ENCODE measurements at regions not wholly inside any gene's neighbourhood (a gene's known extent, or its start where the extent isn't known, plus 50 kb on each side); places are given as distances from the start of the nearest gene placed in this dataset.

- no peak for DNase-seq
Observed at GRCh38 chr2:13539296-13539695, 822.6 kb downstream of the TRIB2 start.

- no peak for DNase-seq
Observed at GRCh38 chr2:13542061-13542460, 825.3 kb downstream of the TRIB2 start.

- no peak for DNase-seq
Observed at GRCh38 chr2:13542642-13543041, 825.9 kb downstream of the TRIB2 start.

- no peak for DNase-seq
Observed at GRCh38 chr2:13543550-13543949, 826.8 kb downstream of the TRIB2 start.

GRCh38 chr2:13545320-13545719, 828.6 kb downstream of the TRIB2 start:
- DNase-seq, result no peak

- DNase-seq, result no peak
Observed at GRCh38 chr2:13546131-13546530, 829.4 kb downstream of the TRIB2 start.

GRCh38 chr2:13550285-13551231, 833.8 kb downstream of the TRIB2 start:
- no peak for DNase-seq

- no peak for DNase-seq
Observed at GRCh38 chr2:13558368-13558767, 841.6 kb downstream of the TRIB2 start.

GRCh38 chr2:13560322-13560721, 843.6 kb downstream of the TRIB2 start:
- no peak for DNase-seq

- DNase-seq, result no peak
Observed at GRCh38 chr2:13572466-13572865, 855.7 kb downstream of the TRIB2 start.

GRCh38 chr2:13574831-13575230, 858.1 kb downstream of the TRIB2 start:
- no peak for DNase-seq

GRCh38 chr2:13576406-13577036, 859.8 kb downstream of the TRIB2 start:
- no peak for DNase-seq

GRCh38 chr2:13578547-13578946, 861.8 kb downstream of the TRIB2 start:
- DNase-seq, result no peak

GRCh38 chr2:13581471-13581870, 864.7 kb downstream of the TRIB2 start:
- no peak for DNase-seq

GRCh38 chr2:13583609-13584008, 866.9 kb downstream of the TRIB2 start:
- no peak for DNase-seq

GRCh38 chr2:13584020-13584419, 867.3 kb downstream of the TRIB2 start:
- no peak for DNase-seq

GRCh38 chr2:13585732-13586131, 869.0 kb downstream of the TRIB2 start:
- DNase-seq, result no peak

- no peak for DNase-seq
Observed at GRCh38 chr2:13596233-13596632, 879.5 kb downstream of the TRIB2 start.

- DNase-seq, result no peak
Observed at GRCh38 chr2:13597176-13597575, 880.4 kb downstream of the TRIB2 start.

- no peak for DNase-seq
Observed at GRCh38 chr2:13601506-13601905, 884.8 kb downstream of the TRIB2 start.

GRCh38 chr2:13604951-13605661, 888.4 kb downstream of the TRIB2 start:
- DNase-seq, result no peak

- DNase-seq, result no peak
Observed at GRCh38 chr2:13607139-13607538, 890.4 kb downstream of the TRIB2 start.

- no peak for DNase-seq
Observed at GRCh38 chr2:13611939-13612338, 895.2 kb downstream of the TRIB2 start.
